NCI-H446 (cell line): ENCODE measurements at regions not wholly inside any gene's neighbourhood (a gene's known extent, or its start where the extent isn't known, plus 50 kb on each side); places are given as distances from the start of the nearest gene placed in this dataset.

Source experiments
- DNase-seq, 2 experiments: peaks; one replicate each; lab custom pipeline; 2025; lab: John Stamatoyannopoulos, UW

- DNase-seq: no peak
Measured at GRCh38 chr2:16154501-16155280, 214.3 kb downstream of the MYCN start.

DNA sequence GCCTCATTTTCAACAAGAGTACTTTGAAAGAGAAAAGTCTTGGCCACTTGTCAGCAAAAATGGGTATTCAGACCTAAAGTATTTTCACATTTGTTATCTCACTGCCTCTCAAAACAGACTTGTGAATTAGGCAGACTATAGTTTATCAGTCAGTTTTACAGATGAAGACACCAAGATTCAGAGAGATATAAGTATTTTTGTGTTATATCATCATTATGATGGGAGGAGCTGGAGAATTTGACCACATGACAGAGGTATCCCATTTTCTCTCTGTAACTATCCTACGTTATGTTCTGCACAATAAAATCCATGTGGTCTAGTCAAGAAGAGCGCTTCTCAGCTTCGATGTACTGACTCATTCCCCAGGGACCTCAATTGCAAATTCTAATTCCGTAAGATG lies 213.7 kb downstream of the MYCN start:
- no peak for DNase-seq

GRCh38 chr2:16153754-16154035 lies 213.3 kb downstream of the MYCN start:
- no peak for DNase-seq

DNA sequence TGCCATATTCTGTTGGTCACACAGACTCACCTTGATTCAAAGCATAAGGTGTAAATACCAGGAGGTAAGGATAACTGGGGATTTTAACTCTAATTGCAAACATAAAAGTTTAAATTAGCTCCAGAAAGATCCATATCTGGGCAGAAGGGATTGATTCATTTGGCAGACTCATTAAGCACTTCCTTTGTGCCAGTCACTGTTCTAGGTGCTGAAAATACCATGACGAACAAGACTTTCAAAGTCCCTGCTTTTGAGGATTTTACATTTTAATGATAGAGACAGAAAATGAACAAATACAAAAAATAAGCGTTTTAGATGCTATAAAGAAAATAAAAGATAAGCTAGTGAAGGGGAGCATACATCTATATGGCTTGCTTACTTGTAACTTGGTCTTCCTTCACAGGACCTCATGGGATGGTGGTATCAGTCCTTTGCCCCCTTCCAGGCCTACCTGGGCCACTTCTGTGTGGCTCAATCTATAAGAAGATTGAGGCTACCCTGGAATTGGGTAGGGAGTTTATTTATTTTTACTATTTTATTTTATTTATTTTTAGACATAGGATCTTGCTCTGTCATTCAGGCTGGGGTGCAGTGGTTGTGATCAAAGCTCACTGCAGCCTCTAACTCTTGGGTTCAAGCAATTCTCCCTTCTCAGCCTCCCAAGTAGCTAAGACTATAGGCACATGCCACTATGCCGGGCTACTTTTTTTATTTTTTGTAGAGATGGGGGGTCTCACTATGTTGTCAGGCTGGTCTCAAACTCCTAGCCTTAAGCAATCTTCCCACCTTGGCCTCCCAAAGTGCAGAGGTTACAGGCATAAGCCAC lies 212.8 kb downstream of the MYCN start:
- no peak for DNase-seq

GRCh38 chr2:16152071-16152927 lies 211.9 kb downstream of the MYCN start:
- no peak for DNase-seq

DNA sequence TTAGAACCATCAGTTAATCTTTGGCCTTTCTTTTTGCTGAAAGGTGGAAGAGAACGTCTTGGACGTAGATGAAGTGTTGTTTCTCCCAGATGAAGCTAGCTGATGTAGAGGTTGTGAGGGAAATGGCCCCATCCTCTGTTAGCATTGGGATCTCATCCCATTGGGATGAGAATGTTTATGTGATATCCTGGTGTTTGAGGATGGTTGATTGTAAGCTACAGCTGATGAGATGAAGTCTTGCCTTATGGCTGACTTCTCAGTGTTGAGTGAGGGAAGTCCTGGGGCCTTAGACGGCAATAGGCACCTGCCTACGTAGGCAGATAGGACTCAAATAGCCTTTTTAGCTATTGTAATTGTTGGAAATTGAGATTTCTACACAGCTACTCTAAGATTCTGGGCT lies 211.3 kb downstream of the MYCN start:
- no peak for DNase-seq

GRCh38 chr2:16151281-16151570 lies 210.9 kb downstream of the MYCN start:
- no peak for DNase-seq

DNA sequence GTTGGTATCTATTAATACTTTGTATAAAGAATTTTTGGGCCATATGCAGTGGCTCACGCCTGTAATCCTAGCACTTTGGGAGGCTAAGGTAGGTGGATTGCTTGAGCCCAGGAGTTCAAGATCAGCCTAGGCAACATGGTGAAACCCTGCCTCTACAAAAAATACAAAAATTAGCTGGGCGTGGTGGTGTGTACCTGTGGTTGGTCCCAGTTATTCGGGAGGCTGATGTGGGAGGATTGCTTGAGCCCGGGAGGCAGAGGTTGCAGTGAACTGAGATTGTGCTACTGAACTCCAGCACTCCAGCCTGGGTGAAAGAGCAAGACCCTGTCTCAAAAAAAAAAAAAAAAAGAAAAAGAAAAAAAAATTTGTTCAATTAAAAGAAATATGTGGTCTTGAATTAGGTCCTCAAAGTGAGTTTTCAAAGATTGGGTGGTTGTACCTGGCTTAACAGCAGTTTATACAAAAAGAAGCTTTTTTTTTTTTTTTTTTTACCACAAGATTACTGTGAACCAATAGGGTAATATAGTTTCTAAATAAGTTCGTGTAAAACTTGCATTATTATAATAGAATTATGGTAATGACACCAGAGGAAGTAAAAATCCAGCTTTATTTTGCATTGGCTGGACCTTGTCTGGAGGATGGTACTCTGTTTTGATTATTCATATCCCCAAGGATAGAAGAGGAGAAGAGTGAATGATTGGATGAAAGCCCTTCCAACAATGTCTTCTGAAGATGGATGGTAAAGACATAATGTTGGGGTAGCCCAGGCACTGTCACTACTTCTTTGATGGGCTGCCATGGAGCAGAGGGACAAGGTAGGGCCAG lies 210.3 kb downstream of the MYCN start:
- no peak for DNase-seq

GRCh38 chr2:16149349-16150243 lies 209.2 kb downstream of the MYCN start:
- no peak for DNase-seq

DNA sequence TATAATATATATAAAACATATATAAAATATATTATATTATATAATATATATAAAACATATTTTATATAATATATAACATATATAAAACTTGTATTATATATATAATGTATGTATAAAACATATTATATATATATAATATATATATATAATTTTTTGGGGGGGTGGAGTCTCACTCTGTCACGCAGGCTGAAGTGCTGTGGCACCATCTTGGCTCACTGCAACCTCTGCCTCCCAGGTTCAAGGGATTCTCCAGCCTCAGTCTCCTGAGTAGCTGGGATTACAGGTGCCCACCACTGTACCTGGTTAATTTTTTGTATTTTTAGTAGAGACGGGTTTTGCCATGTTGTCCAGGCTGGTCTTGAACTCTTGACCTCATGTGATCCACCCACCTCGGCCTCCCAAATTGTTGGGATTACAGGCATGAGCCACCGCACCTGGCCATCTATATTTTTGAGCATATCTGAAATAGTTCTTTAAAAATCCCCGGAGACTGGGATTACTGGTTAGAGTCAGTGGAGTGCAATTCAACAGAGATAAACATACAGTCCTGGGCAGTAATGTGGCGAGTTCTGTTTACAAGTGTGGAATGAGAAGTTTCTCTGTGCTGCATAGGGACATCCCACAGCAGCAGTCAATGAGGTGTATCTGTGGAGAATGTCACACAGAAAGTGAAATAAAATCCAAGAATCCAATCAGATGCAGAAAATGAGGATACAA lies 208.4 kb downstream of the MYCN start:
- DNase-seq: no peak

DNA sequence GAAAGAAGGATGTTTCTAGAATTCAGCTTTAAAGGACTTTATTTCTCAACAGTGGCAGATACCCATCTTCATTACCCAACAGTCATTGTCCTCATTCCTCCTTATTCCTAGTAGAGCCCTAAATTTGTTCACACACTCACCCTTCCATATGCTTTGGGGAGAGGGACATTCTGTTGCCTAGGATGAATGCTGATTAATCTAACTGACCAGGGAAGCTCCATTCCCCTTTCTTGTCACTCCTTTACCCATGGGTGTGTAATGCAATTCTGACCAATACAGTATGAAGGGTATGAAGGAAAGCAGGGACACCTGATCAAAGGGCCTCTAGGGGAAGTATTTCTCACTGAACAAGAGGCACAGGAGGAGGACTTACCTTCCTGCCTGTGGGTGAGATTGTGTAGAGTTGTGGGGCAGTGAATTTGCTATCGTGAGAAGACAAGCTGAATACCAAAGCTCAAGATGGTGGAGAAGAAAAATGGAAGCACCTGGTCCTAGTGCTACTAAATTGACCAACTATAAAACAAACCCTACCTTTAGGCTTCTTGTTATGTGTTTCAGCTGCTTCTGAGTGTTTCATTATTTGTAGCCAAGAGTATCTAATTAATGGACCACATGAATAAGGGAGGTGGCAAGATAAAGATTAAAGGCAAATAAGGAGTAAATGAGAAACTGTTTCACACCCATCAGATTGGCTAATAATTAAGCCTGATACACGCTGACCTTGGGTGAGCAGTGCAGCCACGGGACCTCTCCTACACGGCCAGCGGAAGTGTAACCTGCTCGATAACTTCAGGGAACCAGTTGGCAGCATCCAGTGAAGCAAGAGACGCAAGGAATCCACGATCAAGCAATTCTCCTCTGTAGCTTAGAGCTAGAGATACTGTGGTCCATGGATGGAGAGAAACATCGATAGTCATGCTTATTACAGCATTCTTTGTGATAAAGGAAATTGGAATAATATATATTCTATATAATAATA lies 202.3 kb downstream of the MYCN start:
- DNase-seq: no peak

- DNase-seq: no peak
Measured at GRCh38 chr2:16141641-16141921, 201.2 kb downstream of the MYCN start.

DNA sequence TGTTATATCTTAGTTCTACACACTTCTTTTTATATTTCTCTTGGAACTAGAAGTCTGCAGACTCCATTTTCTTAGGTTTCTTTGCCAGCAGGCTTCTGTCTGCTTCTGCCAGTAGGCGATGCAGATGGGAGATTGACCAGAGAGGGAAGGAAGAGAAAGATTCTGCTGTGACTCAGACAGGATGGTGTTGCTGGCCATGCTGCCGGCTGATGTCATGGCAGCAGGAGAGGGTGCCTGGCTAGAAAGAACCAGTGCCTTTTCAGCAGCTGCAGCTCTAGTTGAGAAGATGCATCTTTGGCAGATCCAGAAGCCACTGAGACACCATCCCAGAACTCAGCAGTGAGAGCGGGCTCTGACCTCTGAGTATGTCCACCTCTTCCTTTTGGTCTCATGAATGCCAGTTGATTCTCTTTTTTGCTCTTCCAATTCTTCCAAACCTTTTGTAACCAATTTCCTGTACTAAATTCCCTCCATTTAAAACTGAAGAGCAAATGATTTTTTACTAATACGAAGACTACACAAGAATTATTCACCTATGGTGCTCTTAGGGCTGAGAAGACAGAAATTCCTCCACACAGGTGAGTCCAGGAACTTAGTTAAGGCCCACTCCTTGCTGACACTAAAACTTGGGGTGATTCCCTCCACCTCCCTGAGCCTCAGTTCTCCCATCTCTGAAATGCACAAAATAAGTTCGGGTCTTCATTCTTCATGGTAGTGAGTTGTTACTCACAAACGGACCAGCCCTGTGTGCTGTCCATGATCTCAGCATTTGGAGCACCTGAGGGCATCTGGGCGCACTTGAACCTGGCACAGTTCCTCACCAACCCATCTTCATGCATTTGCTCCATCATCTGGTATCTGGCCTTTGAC lies 200.7 kb downstream of the MYCN start:
- DNase-seq: no peak

DNA sequence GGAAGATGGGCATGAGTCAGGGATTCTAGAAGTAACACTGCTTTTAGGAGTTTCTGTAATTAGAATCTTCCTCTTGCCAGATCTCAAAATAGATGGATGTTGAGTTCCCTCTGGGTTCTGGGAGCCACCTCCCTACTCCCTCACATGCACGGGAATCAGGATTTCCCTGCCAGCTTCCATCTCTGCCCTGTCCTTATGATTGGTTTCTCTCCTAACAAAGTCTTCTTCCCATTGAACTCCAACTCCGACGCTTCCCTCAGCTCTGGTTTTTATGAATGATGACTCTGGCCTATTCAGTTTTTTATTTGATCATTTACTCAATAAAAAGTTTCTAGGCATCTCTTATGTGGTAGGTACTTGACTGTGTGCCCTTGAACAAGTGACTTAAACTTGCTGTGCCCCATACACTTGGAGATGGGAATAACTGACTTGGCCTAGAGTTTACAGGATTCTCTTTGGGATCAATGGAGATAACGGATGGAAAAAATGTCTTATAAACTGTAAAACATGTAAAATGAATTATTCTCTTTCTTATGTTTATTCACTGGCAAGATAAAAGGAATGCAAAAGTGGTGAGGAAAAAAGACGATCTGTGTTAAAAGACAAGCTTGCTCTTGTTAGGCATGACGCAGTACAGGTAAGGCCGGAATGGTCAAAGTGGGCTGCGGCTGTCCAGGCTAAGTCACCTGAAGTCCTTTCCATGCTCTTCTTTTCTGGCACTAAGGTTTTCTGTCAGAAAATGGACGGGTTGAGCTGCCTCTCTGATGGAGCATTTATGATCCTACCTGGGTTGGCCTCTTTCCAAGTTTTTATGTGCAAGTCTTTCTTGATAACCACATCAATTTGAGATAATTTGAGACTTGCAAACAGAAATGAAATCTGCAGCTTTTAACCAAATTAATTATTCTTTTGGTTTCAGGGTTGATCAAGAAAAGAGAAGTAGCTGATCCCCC lies 199.6 kb downstream of the MYCN start:
- no peak for DNase-seq

GRCh38 chr2:16138811-16139662 lies 198.7 kb downstream of the MYCN start:
- DNase-seq: no peak

- DNase-seq: no peak
Measured at GRCh38 chr2:16137080-16137755, 196.9 kb downstream of the MYCN start.
